ENCODE measurements at regions not wholly inside any gene's neighbourhood (a gene's known extent, or its start where the extent isn't known, plus 50 kb on each side); places are given as distances from the start of the nearest gene placed in this dataset.
"Not testable (repeated sequence)": the region's sequence is repeated elsewhere in the genome, so short reads cannot be mapped to it uniquely, and the experiment has no call there.

- TF ChIP-seq EZH2phosphoT487 (IDR thresholded peaks at IDR 0.05; ENCODE audit: borderline replicate concordance, low read length); CTCF (conservative IDR thresholded peaks at IDR 0.05; ENCODE audit: low read depth, low read length); EZH2 (IDR thresholded peaks at IDR 0.05; ENCODE audit: low read length, unreplicated experiment): not testable (repeated sequence)
Observed at GRCh38 chr15:20226531-20226930, 315.1 kb downstream of the GOLGA6L6 start.
